Pons (tissue), 1 donor: ENCODE measurements at regions not wholly inside any gene's neighbourhood (a gene's known extent, or its start where the extent isn't known, plus 50 kb on each side); places are given as distances from the start of the nearest gene placed in this dataset.
"Not testable (repeated sequence)": the region's sequence is repeated elsewhere in the genome, so short reads cannot be mapped to it uniquely, and the experiment has no call there.

ENCODE experiments used
- DNase-seq: peaks from one replicate; pipeline ENCODE4 v3.0.0-alpha.2; 2016; ENCODE audit warnings: low spot score

DNA sequence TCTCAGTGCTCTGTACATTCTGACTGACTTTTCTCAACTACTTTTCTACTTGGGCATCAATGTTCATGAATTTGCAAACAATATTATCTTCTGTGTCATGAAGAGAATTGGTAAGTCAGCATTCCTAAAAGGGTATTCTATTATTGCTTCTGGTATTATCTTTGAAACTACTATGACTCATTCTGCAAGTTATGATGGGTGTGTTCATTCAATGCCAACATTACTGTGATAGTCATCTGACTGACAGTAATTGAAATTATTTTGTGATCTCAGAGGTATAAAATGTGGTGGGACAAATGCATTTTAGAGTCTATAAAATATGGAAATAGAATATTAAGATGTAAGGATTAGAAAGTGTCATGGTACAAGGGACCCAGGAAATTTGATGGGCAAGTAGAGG, 736.0 kb upstream of the CELF4 start:
- no peak for DNase-seq

DNA sequence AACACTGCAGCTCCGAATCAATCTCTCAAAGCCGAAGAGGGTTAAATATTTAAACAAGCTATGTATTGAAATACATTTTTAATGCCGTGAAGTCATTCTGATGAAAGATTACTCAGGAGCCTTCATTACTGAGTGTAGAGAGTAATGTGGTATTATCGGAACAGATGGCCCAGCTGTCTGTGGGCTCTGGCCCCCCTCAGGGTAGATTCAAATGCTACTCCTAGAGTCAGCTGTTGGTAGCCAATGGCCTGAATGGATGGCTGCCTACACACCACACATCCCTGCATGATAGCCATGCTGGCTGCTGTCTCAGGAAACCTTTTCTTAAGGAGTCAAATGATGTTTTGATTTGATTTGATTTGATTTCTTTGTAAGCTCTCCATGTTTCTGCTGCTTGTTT, 732.3 kb upstream of the CELF4 start:
- DNase-seq: no peak

DNA sequence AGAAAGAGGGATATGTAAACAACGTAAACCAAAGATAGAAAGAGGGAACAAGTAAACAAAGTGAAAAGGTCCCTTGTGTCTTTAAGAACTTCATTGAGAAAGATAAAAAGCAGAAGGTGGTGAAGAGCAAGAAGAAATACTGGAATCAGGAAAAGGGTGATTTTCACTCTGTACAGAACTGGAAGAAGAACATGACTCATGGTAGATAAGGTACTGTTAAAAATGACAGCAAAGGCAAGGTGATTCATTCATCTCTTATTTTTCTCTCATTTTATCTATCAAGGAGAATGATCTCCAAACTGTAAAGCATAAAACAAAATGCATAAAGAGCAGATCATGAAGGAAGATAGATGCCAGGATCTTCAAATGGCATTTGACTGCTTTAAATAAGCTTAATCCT, 724.6 kb upstream of the CELF4 start:
- DNase-seq: no peak

DNA sequence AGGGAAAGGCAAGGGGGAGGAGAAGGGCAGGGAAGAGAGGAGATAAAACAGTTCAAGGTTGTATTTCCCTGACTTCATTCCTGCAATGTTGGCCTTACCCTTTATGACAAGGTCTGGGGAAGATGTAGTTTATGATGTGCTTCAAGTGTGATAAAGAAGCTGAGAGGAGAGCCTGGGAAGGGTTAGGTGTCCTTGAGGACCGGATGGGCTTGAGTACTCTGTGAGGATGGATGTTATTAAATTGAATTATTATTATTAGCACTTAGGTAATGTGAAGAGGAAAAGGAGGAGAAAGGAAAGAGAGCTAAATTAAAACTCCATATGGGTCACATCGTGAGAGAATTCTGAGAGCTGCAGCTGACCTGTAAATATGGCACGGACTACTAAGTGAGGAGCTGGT, 719.4 kb upstream of the CELF4 start:
- no peak for DNase-seq

DNA sequence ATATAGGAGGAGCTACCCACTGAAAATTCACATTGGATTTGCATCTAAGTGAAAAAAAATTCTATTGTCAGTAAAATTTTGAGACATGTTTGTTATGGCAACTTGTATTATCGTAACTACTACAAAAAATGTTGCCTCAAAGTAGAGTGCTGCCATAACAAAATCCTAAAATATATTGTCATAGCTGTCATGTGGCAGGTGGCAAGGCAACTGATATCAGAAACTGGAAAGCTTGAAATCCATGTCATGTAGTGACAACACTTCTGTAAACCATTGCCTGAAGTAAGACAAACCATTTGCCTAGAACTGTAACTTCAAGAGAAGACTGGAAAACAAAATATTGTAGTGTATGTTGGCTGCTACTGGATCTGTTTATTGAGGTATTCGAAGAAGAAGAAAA, 697.5 kb upstream of the CELF4 start:
- DNase-seq: no peak

DNA sequence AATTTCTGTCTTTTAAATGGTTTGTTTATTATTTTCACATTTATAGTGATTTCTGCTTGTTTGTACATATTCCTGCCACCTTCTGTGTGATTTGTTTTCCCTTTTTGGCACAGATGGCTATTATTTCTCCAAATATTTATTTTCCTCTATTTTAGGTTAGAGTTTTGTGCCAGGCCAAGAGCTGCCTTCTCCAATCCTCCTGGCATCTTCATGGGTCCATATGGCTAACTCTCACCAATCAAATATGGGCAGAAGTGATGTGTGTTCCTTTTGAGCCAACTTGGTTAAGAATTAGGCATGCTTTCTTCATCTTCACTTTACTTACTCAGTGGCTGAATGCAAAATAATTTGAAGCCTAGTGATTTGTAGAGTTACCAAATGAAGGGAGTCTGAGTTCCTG, 697.1 kb upstream of the CELF4 start:
- DNase-seq: peak; percentile 9

DNA sequence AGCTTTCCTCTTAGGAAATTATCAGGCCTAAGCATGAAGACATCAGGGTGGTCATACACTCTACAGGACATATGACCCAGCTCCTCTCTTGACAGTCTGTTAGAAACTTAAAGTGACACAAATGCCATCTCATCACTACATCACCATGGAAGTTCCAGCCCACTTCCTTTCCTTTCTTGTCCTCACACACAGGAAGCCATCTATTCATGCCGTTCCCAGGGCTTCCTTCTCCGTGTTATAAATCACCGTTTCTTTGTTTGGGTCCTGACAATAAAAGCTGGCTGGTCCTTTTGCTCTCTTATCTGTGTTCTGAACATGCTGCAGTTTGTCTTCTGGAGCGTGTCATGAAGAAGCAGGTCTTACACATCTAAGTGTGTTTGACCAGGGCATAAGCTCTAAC, 692.1 kb upstream of the CELF4 start:
- no peak for DNase-seq

DNA sequence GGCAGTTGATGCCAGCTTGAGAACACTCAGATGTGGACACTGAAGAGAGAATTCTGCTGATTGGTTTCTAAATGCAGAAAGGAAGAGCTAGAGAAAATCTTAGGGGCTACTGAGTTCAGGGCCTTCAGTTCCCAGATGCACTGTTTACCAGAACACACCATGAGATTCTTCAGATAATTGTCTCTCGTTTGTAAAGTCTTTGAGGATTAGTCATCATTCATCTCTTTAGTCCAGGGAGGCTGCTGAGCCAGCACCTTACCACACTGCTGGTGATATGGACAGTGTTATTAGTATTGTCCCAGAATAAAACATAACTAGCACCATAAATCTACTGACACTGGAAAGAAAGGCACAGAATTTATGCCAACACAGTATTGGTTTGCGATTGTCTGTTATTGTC, 690.8 kb upstream of the CELF4 start:
- DNase-seq: no peak

DNA sequence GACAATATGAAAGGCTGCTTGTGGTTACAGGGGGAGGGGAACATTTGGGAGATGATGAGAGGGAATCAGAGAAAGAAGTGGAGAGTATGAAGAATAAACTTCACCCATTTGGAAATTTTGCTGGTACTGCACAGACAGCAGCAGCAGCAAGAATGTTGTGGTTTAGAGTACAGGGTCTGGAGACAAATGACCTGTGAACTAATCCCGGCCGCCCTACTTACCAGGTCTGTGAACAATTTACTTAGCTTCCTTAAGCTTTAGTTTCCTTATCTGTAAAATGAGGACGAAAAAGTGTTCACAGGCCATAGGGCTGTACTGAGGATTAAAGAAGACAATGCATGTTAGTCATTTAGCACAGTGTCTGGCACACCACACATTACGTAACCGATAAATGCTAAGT, 685.4 kb upstream of the CELF4 start:
- DNase-seq: no peak

DNA sequence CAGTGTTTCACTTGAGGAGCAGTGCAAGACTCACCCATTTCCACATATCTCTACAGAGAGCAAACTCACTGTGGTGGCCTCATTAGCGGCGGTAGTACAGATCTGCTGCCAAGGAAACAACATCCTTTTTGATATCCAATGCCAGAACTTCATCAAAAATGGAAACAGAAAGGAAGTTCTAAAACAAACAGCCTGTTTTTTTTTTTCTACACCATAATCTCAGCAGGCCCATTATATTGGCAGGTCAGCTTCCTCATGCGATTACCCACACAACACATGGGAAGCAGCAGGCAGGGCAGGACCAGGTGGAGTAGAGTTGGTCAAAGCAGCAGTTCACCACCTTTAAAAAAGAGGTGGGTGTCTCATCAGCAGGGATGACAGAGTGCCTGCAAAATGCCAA, 678.9 kb upstream of the CELF4 start:
- no peak for DNase-seq

DNA sequence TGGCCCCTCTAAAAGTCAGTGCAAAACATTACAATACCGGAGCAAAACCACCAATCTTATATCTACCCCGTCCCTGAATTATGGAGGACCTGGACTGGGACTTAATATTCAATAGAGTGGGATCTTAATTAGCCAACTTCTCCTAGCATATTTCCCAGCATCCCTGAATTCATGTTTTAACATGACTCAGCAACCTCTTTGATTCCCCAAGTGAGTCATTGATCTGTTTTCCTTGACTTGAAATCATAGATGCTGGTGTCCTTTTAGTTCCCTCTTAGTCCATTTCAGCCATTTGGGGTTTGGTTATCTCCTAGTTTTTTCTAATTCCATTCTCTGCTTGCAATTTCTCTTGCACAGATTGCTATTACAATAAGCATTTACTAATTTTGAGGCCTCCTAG, 677.7 kb upstream of the CELF4 start:
- DNase-seq: no peak

DNA sequence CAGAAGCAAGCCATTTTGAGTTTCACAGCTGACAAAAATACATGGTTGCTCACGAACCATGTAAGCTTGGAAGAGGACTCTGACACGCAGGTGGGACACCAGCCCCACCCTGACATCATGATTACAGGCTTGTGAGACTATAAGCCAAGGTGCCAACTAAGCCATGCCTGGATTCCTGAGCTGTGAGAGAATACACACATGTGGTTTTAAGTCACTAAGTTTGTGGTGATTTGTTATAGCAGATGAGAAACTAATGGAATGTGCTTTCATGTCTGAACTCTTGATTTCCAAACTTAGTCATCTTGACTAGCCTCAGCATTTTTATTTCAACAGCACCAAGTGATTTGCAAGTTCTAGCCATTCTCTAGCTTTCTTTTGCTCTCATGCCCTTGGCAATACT, 676.1 kb upstream of the CELF4 start:
- DNase-seq: no peak

DNA sequence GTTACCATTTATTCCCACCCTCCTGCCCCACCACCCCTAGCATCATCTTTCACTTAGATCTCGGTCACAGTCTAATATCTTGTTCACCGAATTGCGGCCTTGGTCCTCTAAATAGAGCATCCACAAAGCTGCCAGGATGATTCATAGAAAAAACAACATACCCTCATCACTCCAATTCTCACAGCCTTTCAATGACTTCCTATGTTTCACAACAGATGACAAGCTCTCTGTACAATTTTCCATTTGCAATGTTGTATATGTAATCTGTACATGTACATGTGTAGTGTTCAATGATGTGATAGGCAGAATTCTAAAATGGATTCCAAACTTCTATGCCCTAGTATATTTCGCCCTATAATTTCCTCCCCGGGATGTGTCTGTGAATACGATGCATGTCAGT, 675.6 kb upstream of the CELF4 start:
- no peak for DNase-seq

DNA sequence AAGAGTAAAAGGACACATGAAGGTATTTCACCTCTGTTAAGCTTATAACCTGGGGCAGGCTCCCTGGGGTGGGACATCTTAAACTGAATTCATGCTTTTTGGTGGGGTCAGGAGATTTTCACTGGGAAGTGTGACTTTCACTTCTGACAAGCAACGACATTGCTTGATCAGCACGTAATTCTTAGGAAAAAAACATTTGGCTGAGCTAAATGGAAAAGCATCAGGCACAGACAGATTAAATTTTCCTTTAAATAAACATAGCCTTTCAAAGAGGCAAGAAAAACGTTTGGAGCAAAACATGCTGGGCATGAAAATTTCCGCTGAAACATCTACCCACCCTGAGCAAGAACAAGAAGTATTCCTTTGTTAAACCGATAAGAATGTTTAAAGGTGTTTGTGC, 674.0 kb upstream of the CELF4 start:
- no peak for DNase-seq

DNA sequence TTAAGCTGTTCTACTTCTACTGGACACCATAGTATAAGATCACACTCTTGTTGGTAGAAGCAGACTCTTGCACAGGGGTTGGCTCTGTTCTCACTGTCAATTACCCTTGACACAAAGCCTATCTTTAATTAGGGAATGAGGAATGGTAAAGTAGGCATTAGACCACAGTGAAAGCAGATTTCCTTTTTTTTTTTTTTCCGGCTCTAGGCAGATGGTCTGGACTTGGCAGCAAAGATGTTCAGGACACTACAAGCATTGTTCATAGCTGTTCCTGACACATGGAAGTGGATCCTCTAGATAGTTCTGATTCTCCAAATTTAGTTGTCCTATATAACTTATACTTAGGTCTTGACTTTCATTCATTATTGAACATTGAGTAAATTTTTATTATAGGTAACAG, 672.2 kb upstream of the CELF4 start:
- no peak for DNase-seq

DNA sequence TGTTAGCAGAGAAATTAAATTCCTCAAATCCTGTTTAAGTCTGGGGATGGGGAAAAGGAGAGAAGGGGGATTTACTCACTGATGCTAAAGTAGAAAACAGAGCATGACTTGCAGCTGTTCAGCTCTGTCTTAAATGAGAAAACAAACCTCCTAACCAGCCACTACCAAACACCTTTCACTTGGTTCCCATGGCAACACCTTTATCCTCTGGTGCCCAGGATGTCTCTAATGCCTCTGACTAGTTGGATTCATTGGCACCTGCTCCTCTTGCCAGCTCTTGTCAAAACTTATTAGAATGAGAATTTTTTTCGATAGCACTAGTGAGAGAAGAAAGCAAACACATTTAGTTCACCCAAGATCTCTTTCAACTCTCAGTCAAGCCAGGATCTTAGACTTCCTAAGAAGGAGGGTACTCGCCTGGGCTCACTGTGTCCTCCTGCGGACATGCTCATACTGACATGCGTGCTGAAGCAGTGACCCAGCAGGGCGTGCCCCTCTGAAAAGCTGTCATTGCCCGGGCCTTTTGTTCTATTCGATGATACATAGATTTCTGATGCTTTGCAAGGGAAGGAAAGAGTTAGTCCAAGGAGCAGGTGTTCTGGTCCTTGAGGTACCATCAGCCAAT, 656.0 kb upstream of the CELF4 start:
- DNase-seq: no peak

DNA sequence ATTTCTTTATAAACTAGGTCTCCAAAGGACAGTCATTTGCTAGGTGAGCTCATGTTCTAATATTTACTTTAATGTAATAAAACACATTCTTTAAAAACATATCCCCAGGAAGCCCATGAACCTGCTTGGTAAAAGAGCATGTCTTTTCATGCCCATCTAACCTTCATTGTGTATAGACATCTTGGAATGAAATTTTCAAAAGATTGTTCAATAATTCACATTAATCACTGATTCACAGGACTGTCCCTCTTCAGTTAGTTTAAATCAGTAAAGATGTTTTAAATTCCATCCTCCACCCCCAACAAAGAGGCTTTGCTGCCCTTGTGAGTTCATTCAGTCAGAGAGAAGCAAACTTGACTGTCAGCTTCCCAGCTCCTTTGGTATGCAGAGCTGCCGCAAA, 633.4 kb upstream of the CELF4 start:
- no peak for DNase-seq

DNA sequence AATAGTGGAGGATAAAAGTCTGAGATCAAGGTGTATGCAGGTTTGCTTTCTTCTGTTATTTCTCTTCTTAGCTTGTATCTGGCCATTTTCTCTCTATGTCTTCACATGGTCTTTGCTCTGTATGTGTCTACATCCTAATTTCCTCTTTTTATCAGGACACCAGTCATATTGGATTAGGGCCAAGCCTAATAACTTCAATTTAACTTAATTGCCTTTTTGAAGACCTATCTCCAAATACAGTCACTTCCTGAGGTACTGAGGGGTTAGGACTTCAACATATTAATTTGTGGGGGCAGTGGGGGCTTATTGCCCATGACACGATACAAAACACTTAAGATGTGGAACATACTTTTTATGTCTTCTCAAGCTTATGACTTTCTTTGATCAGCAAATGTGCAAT, 632.9 kb upstream of the CELF4 start:
- no peak for DNase-seq

DNA sequence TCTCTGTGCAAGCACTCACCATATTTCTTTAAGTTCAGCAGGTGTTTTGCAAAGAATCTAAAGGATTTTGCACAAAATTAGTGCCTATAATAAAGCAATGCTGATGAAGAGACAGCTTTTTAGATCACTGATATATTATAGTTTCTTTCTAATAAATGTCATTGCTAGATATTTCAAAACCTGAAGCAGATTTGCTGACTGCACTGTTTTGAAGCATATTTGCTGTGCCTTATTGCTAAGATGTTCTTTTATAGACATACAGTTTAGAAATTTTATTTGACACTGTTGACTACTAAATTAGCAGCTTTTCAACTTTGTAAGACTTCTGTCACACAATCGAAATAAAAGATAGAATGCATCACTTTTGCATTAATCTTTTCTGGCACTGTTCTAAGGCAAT, 620.9 kb upstream of the CELF4 start:
- DNase-seq: no peak

DNA sequence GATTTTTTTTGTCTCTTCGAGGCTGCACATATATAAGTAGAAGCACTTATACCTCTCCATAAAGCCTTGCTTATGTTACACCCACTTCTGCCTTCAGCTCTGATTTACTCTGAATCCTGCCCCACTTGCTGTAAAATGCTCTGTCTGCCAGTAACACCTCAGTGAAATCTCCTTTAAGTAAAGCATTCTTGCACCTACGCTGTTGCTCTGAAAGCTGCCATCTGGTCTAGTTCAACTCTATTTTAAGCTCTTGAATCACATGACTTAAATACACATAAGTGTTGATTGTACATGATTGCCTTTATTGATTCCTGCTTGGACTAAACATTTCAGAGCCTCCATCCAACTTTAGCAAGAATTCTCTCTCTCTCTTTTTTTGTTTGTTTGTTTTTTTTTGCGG, 609.0 kb upstream of the CELF4 start:
- DNase-seq: no peak

DNA sequence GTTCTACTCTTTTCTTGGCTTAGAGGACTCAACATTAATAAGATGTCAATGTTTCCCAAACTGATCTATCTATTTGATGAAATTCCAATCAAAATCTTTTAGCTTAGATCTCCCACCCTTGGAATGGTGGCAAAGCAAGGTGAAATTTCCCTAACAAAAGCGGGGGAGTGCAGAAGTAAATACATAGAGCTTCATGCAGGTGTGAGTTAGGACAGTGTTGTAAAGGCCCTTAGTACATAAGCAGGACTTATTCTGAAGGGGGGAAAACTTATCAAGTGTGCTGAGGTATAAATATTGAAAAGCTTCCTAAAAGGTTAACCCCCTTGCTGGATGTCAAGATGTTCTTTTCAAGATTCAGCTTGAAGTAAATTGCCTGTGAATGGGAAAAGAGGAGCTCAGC, 608.6 kb upstream of the CELF4 start:
- DNase-seq: no peak

DNA sequence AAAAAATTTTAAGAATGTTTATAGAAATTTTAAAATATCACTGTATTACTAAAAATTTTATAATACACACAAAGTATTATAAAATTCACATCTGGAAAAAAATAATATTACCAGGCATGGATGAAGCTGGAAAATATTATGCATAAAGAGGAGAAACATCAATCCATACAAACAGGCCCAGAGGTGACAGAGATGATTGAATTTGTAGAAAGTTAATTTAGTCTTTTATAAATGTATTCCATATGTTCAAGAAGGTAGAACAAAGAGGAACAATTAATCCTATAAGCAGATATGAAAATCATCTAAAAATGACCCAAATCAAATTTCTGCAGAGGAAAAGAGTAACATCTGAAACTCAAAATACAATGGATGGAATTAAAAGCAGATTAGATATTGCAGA, 605.2 kb upstream of the CELF4 start:
- no peak for DNase-seq

DNA sequence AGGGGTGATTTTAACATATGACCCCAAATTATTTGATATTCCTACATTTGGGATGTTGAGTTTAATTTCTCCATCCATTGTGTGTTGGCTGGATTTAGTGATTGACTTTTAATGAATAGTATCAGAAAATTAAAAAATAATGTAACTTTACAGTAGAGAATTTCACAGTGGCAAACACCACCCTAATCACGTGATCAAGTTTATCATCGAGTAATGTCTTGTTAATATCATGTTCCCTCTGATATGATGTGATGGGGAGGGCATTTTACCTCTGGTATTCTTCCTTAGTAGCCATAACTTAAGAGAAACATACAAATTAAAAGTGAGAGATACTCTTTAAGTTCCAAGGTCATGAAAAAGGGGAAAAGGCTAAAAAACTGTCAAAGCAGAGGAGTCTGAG, 602.0 kb upstream of the CELF4 start:
- no peak for DNase-seq

DNA sequence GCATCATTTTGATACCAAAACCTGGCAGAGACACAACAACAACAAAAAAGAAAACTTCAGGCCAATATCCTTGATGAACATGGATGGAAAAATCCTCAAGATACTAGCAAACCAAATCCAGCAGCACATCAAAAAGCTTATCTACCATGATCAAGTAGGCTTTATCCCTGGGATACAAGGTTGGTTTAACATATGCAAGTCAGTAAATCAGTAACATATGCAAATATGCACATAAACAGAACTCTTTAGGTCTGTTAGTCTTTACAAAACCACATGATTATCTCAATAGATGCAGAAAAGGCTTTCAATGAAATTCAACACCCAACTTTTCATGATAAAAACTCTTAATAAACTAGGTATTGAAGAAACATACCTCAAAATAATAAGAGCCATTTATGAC, 587.5 kb upstream of the CELF4 start:
- DNase-seq: not testable (repeated sequence)

DNA sequence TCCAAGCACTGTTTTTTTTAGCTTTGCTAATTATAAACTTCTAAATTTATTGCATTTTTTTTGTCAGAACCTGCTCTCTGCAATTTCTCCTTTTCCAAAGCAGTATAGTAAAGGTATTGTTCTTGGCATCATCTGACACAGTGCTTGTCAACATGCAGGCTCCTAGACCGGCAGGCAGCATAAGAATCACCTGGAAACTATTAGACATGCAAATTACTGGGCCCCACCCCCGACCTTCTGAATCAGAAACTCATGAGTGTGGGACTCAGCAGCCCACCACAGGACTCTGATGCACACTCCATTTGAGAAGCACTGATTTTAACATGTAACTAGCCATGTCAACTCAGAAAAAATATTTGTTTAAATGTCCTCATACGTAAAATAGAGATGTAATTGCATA, 551.1 kb upstream of the CELF4 start:
- DNase-seq: no peak
